ENCODE measurements at regions not wholly inside any gene's neighbourhood (a gene's known extent, or its start where the extent isn't known, plus 50 kb on each side); places are given as distances from the start of the nearest gene placed in this dataset.

- no TSS peak for BruUV-seq (replicated peaks)
- ChIA-PET CTCF (no interaction called here), POLR2A (no interaction called here), SMC1A (ENCODE audit: uncharacterized antibody, unreplicated experiment) (no interaction called here), RAD21 (ENCODE audit: unreplicated experiment) (no interaction called here)
- Histone ChIP-seq H3K9me3 (replicated peaks; ENCODE audit: control insufficient read depth, insufficient read depth, low read length) (no peaks in the 10 kb centered on the region), H3K79me2 (ENCODE audit: control insufficient read depth, insufficient read depth, low read length) (no peaks in the 10 kb centered on the region), H3K9ac (ENCODE audit: control insufficient read depth, insufficient read depth, low read length) (no peak overlapping the region), H3K4me2 (ENCODE audit: control insufficient read depth, insufficient read depth) (no peak overlapping the region), H3K4me3 (no peak overlapping the region), H3K36me3 (ENCODE audit: control insufficient read depth in 2 of 2, insufficient read depth in 2 of 2, low read length in 1 of 2) (no peaks in the 10 kb centered on the region), H3K4me1 (ENCODE audit: control insufficient read depth, insufficient read depth, low read length) (no peaks in the 10 kb centered on the region), H2AFZ (ENCODE audit: control insufficient read depth, low read depth, low read length) (no peak overlapping the region), H3K27ac (ENCODE audit: control insufficient read depth, insufficient read depth) (no peak overlapping the region), H4K20me1 (ENCODE audit: control insufficient read depth, insufficient read depth) (no peaks in the 10 kb centered on the region), H3K27me3 (replicated peaks in 1 of 2; ENCODE audit: control insufficient read depth in 2 of 2, insufficient read depth in 2 of 2, low read length in 1 of 2) (no peaks in the 10 kb centered on the region)
- in situ Hi-C loops (cut with MboI) (no loop called here), intact Hi-C loops (cut with micrococcal nuclease; ENCODE audit: unreplicated experiment) (no loop called here)
- DNase-seq (ENCODE audit: low read depth, low spot score) (no peak), FAIRE-seq (no peak), ATAC-seq (no peak)
- TF ChIP-seq IKZF1 (conservative IDR thresholded peaks at IDR 0.05) = no peak
- no peak for TF ChIP-seq E2F4 (IDR thresholded peaks at IDR 0.05; ENCODE audit: low read depth, low read length)
- no peak for TF ChIP-seq ZZZ3 (IDR thresholded peaks at IDR 0.05; ENCODE audit: control insufficient read depth, insufficient read length, low read depth)
- no peak for TF ChIP-seq POU2F2 (IDR thresholded peaks at IDR 0.05; ENCODE audit: borderline replicate concordance, low read depth, low read length)
- no peak for TF ChIP-seq SIN3A (IDR thresholded peaks at IDR 0.05; ENCODE audit: low read depth, low read length)
- TF ChIP-seq HCFC1 (IDR thresholded peaks at IDR 0.05; ENCODE audit: low read length) = no peak
- TF ChIP-seq RBBP5 (conservative IDR thresholded peaks at IDR 0.05) = no peak
- no peak for TF ChIP-seq BMI1 (IDR thresholded peaks at IDR 0.05; ENCODE audit: borderline replicate concordance)
- no peak for TF ChIP-seq NBN (IDR thresholded peaks at IDR 0.05)
- no peak for TF ChIP-seq POLR2AphosphoS2 (IDR thresholded peaks at IDR 0.05; ENCODE audit: low read depth, low read length)
- TF ChIP-seq ELK1 (IDR thresholded peaks at IDR 0.05; ENCODE audit: low read depth, low read length) = no peak
- no peak for TF ChIP-seq SUPT20H (IDR thresholded peaks at IDR 0.05; ENCODE audit: borderline replicate concordance, control insufficient read depth, low read depth, low read length)
- no peak for TF ChIP-seq E4F1 (IDR thresholded peaks at IDR 0.05; ENCODE audit: borderline replicate concordance, partially characterized antibody)
- no peak for TF ChIP-seq ASH2L (IDR thresholded peaks at IDR 0.05; ENCODE audit: borderline replicate concordance, low read depth)
- TF ChIP-seq BCL11A (IDR thresholded peaks at IDR 0.05; ENCODE audit: low read depth, low read length) = no peak
- 22% methylated on average over 3 of the region's 3 CpGs for WGBS (ENCODE audit: insufficient coverage, insufficient replicate concordance, low lambda C conversion rate, missing lambda C conversion rate)
These were observed 685.2 kb upstream of the INTU start for GRCh38 chr4:126947536-126947935.
